Panc1 (cell line): ENCODE measurements at regions not wholly inside any gene's neighbourhood (a gene's known extent, or its start where the extent isn't known, plus 50 kb on each side); places are given as distances from the start of the nearest gene placed in this dataset.

Source experiments
- ATAC-seq: fragments of 200-7000 bp; cut with Tn5 transposase; 2 replicates; pipeline ENCODE4 v1.9.1; 2020; ENCODE audit warnings: mild to moderate bottlenecking, moderate library complexity
- BruUV-seq: library from RNA; stranded (reverse); fragments of 400-500 nt; replicated peaks from 2 replicates; lab custom pipeline; 2021; lab: Mats Ljungman, UMichigan
- CTCF ChIA-PET: fragments of 300-600 bp; sonication (Branson Sonifier 250); formaldehyde crosslinking; loops from one replicate; lab custom pipeline; 2022; ENCODE audit warnings: antibody characterized with exemption; lab: Charles Lee
- POLR2A ChIA-PET: fragments of 300-600 bp; sonication (Branson Sonifier 250); formaldehyde crosslinking; loops from one replicate; lab custom pipeline; 2022; ENCODE audit warnings: antibody characterized with exemption; lab: Charles Lee
- DNase-seq: peaks from one replicate; pipeline ENCODE4 v3.0.0-alpha.2; 2010; ENCODE audit warnings: low read depth, low spot score
- H3K27ac ChIP-seq: 2 replicates; pipeline ENCODE4 v1.5.1; 2011; ENCODE audit warnings: mild to moderate bottlenecking, low read length, inconsistent platforms
- H3K27me3 ChIP-seq: fragments of 200-500 bp; sonication (Bioruptor generic); 2 replicates; pipeline ENCODE4 v1.6.0; 2014; ENCODE audit warnings: low read length, inconsistent platforms; ENCODE audit not compliant: control insufficient read depth, insufficient read depth
- H3K36me3 ChIP-seq: fragments of 200-500 bp; sonication (Bioruptor generic); 2 replicates; pipeline ENCODE4 v1.5.1; 2014; ENCODE audit warnings: inconsistent platforms, mild to moderate bottlenecking, low read length, moderate library complexity; ENCODE audit not compliant: control insufficient read depth, insufficient read depth
- H3K4me1 ChIP-seq: 2 replicates; pipeline ENCODE4 v1.5.1; 2011; ENCODE audit warnings: inconsistent platforms, mild to moderate bottlenecking, low read length, moderate library complexity; ENCODE audit not compliant: control insufficient read depth, insufficient read depth
- H3K4me3 ChIP-seq, 2 experiments: 2 replicates each; pipeline ENCODE4 v1.5.1; 2011 to 2012; ENCODE audit warnings: low read depth in 2 of 2, low read length in 2 of 2, mild to moderate bottlenecking in 2 of 2, inconsistent platforms in 1 of 2, moderate library complexity in 1 of 2
- H3K9me3 ChIP-seq: fragments of 200-500 bp; sonication (Bioruptor generic); 2 replicates; pipeline ENCODE4 v1.5.1; 2014; ENCODE audit warnings: low read depth, mild to moderate bottlenecking, inconsistent platforms, low read length, moderate library complexity; ENCODE audit not compliant: control insufficient read depth, insufficient read depth
- POLR2AphosphoS5 ChIP-seq: IDR thresholded peaks from 2 replicates; pipeline ENCODE4 v1.6.1; 2012; ENCODE audit warnings: mild to moderate bottlenecking, low read depth, low read length, moderate library complexity
- SIN3A ChIP-seq: IDR thresholded peaks from 2 replicates; pipeline ENCODE4 v1.6.1; 2012; ENCODE audit warnings: low read depth, mild to moderate bottlenecking, low read length, moderate library complexity, borderline replicate concordance; ENCODE audit not compliant: insufficient read depth
- TCF7L2 ChIP-seq: IDR thresholded peaks from 2 replicates; pipeline ENCODE4 v1.6.1; 2011; ENCODE audit warnings: mild to moderate bottlenecking, low read depth, low read length, inconsistent platforms
- in situ Hi-C: cut with HindIII; loops from 2 replicates; pipeline ENCODE4 v1.10.0; 2016; ENCODE audit warnings: low sequenced_read_pairs, low pct_unique_long_range_greater_than_20kb
- intact Hi-C: fragments of 100-400 bp; cut with micrococcal nuclease; formaldehyde crosslinking; loops from one replicate; pipeline ENCODE4 v1.10.0; 2022; ENCODE audit not compliant: unreplicated experiment
- TF ChIP-seq, protein P1 (sequence below), 2 experiments: IDR thresholded peaks; 2 replicates each; pipeline ENCODE4 v1.6.1; 2011 to 2012; ENCODE audit warnings: low read depth in 2 of 2, control low read depth in 1 of 2, low read length in 1 of 2, mild to moderate bottlenecking in 1 of 2, moderate library complexity in 1 of 2; ENCODE audit not compliant: insufficient read depth in 1 of 2
- TF ChIP-seq, protein P2 (sequence below): fragments of 450-650 bp; IDR thresholded peaks from 2 replicates; pipeline ENCODE4 v1.5.1; 2017; ENCODE audit warnings: mild to moderate bottlenecking

- POLR2A ChIA-PET, result no interaction called here
- no peak overlapping the region for H3K4me3 ChIP-seq
- H3K9me3 ChIP-seq, result no peaks in the 10 kb centered on the region
- no peaks in the 10 kb centered on the region for H3K36me3 ChIP-seq
- DNase-seq, result no peak
- no peak for ATAC-seq
- BruUV-seq, result no TSS peak
- H3K27me3 ChIP-seq, result no peaks in the 10 kb centered on the region
- TF ChIP-seq, protein P1, sequence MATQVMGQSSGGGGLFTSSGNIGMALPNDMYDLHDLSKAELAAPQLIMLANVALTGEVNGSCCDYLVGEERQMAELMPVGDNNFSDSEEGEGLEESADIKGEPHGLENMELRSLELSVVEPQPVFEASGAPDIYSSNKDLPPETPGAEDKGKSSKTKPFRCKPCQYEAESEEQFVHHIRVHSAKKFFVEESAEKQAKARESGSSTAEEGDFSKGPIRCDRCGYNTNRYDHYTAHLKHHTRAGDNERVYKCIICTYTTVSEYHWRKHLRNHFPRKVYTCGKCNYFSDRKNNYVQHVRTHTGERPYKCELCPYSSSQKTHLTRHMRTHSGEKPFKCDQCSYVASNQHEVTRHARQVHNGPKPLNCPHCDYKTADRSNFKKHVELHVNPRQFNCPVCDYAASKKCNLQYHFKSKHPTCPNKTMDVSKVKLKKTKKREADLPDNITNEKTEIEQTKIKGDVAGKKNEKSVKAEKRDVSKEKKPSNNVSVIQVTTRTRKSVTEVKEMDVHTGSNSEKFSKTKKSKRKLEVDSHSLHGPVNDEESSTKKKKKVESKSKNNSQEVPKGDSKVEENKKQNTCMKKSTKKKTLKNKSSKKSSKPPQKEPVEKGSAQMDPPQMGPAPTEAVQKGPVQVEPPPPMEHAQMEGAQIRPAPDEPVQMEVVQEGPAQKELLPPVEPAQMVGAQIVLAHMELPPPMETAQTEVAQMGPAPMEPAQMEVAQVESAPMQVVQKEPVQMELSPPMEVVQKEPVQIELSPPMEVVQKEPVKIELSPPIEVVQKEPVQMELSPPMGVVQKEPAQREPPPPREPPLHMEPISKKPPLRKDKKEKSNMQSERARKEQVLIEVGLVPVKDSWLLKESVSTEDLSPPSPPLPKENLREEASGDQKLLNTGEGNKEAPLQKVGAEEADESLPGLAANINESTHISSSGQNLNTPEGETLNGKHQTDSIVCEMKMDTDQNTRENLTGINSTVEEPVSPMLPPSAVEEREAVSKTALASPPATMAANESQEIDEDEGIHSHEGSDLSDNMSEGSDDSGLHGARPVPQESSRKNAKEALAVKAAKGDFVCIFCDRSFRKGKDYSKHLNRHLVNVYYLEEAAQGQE (IDR thresholded peaks at IDR 0.05; ENCODE audit: insufficient read depth in 1 of 2, low read depth in 2 of 2, low read length in 1 of 2), result no peak
- TF ChIP-seq SIN3A, result no peak
- TF ChIP-seq TCF7L2, result no peak
- TF ChIP-seq, protein P2, sequence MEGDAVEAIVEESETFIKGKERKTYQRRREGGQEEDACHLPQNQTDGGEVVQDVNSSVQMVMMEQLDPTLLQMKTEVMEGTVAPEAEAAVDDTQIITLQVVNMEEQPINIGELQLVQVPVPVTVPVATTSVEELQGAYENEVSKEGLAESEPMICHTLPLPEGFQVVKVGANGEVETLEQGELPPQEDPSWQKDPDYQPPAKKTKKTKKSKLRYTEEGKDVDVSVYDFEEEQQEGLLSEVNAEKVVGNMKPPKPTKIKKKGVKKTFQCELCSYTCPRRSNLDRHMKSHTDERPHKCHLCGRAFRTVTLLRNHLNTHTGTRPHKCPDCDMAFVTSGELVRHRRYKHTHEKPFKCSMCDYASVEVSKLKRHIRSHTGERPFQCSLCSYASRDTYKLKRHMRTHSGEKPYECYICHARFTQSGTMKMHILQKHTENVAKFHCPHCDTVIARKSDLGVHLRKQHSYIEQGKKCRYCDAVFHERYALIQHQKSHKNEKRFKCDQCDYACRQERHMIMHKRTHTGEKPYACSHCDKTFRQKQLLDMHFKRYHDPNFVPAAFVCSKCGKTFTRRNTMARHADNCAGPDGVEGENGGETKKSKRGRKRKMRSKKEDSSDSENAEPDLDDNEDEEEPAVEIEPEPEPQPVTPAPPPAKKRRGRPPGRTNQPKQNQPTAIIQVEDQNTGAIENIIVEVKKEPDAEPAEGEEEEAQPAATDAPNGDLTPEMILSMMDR, result no peak
- no peak for TF ChIP-seq POLR2AphosphoS5
- in situ Hi-C loops, result no loop called here
- H3K27ac ChIP-seq, result no peak overlapping the region
- no peaks in the 10 kb centered on the region for H3K4me1 ChIP-seq
- CTCF ChIA-PET, result no interaction called here
- intact Hi-C loops, result no loop called here
Measured at GRCh38 chr14:95415993-95416392, 96.3 kb upstream of the CLMN start.

GRCh38 chr14:95413289-95414215 is 93.8 kb upstream of the CLMN start:
- no peaks in the 10 kb centered on the region for H3K4me1 ChIP-seq
- no peaks in the 10 kb centered on the region for H3K36me3 ChIP-seq
- in situ Hi-C loops, result no loop called here
- no peak for DNase-seq
- intact Hi-C loops, result no loop called here
- ChIA-PET CTCF (interaction anchor here (0.7 kb wide), 1 partner anchor 188 kb away, joined by 6 read pairs; no protein-coding TSS in a partner anchor), POLR2A (no interaction called here)
- no peak overlapping the region for H3K27ac ChIP-seq
- no peak for ATAC-seq
- H3K27me3 ChIP-seq, result no peaks in the 10 kb centered on the region
- no peaks in the 10 kb centered on the region for H3K9me3 ChIP-seq
- BruUV-seq, result no TSS peak
- no peak overlapping the region for H3K4me3 ChIP-seq
- no peak for TF ChIP-seq SIN3A

- Histone ChIP-seq H3K4me1 (no peaks in the 10 kb centered on the region), H3K9me3 (no peaks in the 10 kb centered on the region), H3K27ac (no peak overlapping the region), H3K4me3 (no peak overlapping the region), H3K27me3 (no peaks in the 10 kb centered on the region), H3K36me3 (no peaks in the 10 kb centered on the region)
- DNase-seq, result no peak
- in situ Hi-C loops, result no loop called here
- ChIA-PET CTCF (interaction anchor here (0.6 kb wide), 1 partner anchor 25 kb away, joined by 4 read pairs; no protein-coding TSS in a partner anchor), POLR2A (no interaction called here)
- no TSS peak for BruUV-seq
- TF ChIP-seq POLR2AphosphoS5, result no peak
- TF ChIP-seq TCF7L2, result no peak
- TF ChIP-seq, protein P1 (IDR thresholded peaks at IDR 0.05; ENCODE audit: insufficient read depth in 1 of 2, low read depth in 2 of 2, low read length in 1 of 2), result no peak
- TF ChIP-seq SIN3A, result no peak
- TF ChIP-seq, protein P2, result no peak
- no peak for ATAC-seq
- intact Hi-C loops, result no loop called here
Measured at GRCh38 chr14:95410838-95411237, 91.1 kb upstream of the CLMN start.
